H1 (cell line): ENCODE measurements at regions not wholly inside any gene's neighbourhood (a gene's known extent, or its start where the extent isn't known, plus 50 kb on each side); places are given as distances from the start of the nearest gene placed in this dataset.

Source experiments
- GTF2F1 ChIP-seq: IDR thresholded peaks from 2 replicates; pipeline ENCODE4 v1.6.1; 2012; ENCODE audit warnings: low read depth, low read length, improper control_type of control experiment, borderline replicate concordance
- RAD21 ChIP-seq, 2 experiments: IDR thresholded peaks in 1 of 2; conservative IDR thresholded peaks in 1 of 2; 2 replicates each; pipeline ENCODE4 v1.6.1; 2011; ENCODE audit warnings: low read depth in 2 of 2, low read length in 2 of 2, improper control_type of control experiment in 1 of 2, inconsistent platforms in 1 of 2, mild to moderate bottlenecking in 1 of 2, moderate library complexity in 1 of 2
- SIN3A ChIP-seq, 2 experiments: IDR thresholded peaks in 1 of 2; conservative IDR thresholded peaks in 1 of 2; 2 replicates each; pipeline ENCODE4 v1.6.1; 2011 to 2012; ENCODE audit warnings: low read length in 2 of 2, improper control_type of control experiment in 1 of 2, low read depth in 1 of 2, mild to moderate bottlenecking in 1 of 2

GRCh38 chr7:131212114-131212513 is 115.6 kb upstream of the MKLN1 start (continued):
- TF ChIP-seq SIN3A (conservative IDR thresholded peaks at IDR 0.05 in 1 of 2, IDR thresholded peaks at IDR 0.05 in 1 of 2; ENCODE audit: low read depth in 1 of 2, low read length in 2 of 2) = 0 out of 4 replicates have a peak, but pooled peaks have one; percentile 67
- no peak for TF ChIP-seq GTF2F1
- peak in 1 of 2 experiments; percentile 16; a peak in 2 of 4 replicates for TF ChIP-seq RAD21 (IDR thresholded peaks at IDR 0.05 in 1 of 2, conservative IDR thresholded peaks at IDR 0.05 in 1 of 2; ENCODE audit: low read depth in 2 of 2, low read length in 2 of 2)
